Prostate gland (tissue), 2 donors: ENCODE measurements at regions not wholly inside any gene's neighbourhood (a gene's known extent, or its start where the extent isn't known, plus 50 kb on each side); places are given as distances from the start of the nearest gene placed in this dataset.

Source experiments
- CTCF ChIP-seq, 4 experiments: fragments of 200-600 bp in 2 of 4; fragments of 450-650 bp in 2 of 4; sonication (generic) in 2 of 4; IDR thresholded peaks; 1 replicate in 3 of 4; 2 replicates in 1 of 4; pipeline ENCODE4 v1.5.1; 2016 to 2019; ENCODE audit warnings: antibody characterized with exemption in 4 of 4, mild to moderate bottlenecking in 2 of 4, moderate library complexity in 2 of 4
- POLR2A ChIP-seq: fragments of 450-650 bp; IDR thresholded peaks from one replicate; pipeline ENCODE4 v1.6.1; 2016; ENCODE audit warnings: antibody characterized with exemption, mild to moderate bottlenecking

GRCh38 chr13:75927183-75927669 is 291.1 kb downstream of the LMO7 start:
- no peak for TF ChIP-seq CTCF (IDR thresholded peaks at IDR 0.05)
- TF ChIP-seq POLR2A, result no peak
